Gastroesophageal sphincter (tissue), 3 donors: ENCODE measurements at regions not wholly inside any gene's neighbourhood (a gene's known extent, or its start where the extent isn't known, plus 50 kb on each side); places are given as distances from the start of the nearest gene placed in this dataset.

Experiments used
- CTCF ChIP-seq, 4 experiments: fragments of 200-600 bp in 2 of 4; fragments of 450-650 bp in 2 of 4; sonication (generic) in 1 of 4; IDR thresholded peaks; one replicate each; pipeline ENCODE4 v1.5.1; 2017 to 2019; ENCODE audit warnings: antibody characterized with exemption in 4 of 4, mild to moderate bottlenecking in 2 of 4, moderate library complexity in 2 of 4
- POLR2A ChIP-seq, 2 donors: fragments of 450-650 bp; IDR thresholded peaks; one replicate each; pipeline ENCODE4 v1.6.1; 2017; ENCODE audit warnings: antibody characterized with exemption in 2 of 2, mild to moderate bottlenecking in 2 of 2, moderate library complexity in 1 of 2
- POLR2AphosphoS5 ChIP-seq: sonication (generic); formaldehyde crosslinking; IDR thresholded peaks from one replicate; pipeline ENCODE4 v1.6.1; 2017; ENCODE audit warnings: antibody characterized with exemption

- TF ChIP-seq CTCF (IDR thresholded peaks at IDR 0.05), result no peak
- TF ChIP-seq POLR2AphosphoS5, result no peak
- no peak for TF ChIP-seq POLR2A (IDR thresholded peaks at IDR 0.05)
Measured at GRCh38 chr16:17038415-17038814, 432.3 kb downstream of the XYLT1 start.
